ENCODE measurements at regions not wholly inside any gene's neighbourhood (a gene's known extent, or its start where the extent isn't known, plus 50 kb on each side); places are given as distances from the start of the nearest gene placed in this dataset.

GRCh38 chr3:74129611-74130010 is 484.8 kb downstream of the CNTN3 start (continued):
- TF ChIP-seq ZNF281 (CRISPR knock-in tag; IDR thresholded peaks at IDR 0.05) (no peak), ZNF512 (CRISPR knock-in tag; IDR thresholded peaks at IDR 0.05; ENCODE audit: borderline replicate concordance) (no peak), KAT7 (CRISPR knock-in tag; IDR thresholded peaks at IDR 0.05; ENCODE audit: borderline replicate concordance) (no peak), ZNF396 (CRISPR knock-in tag; IDR thresholded peaks at IDR 0.05; ENCODE audit: borderline replicate concordance) (no peak), ZBTB21 (CRISPR knock-in tag; IDR thresholded peaks at IDR 0.05; ENCODE audit: borderline replicate concordance) (no peak), JAZF1 (CRISPR knock-in tag; IDR thresholded peaks at IDR 0.05) (no peak), NR3C1 (CRISPR knock-in tag; conservative IDR thresholded peaks at IDR 0.05; ENCODE audit: low read depth) (no peak), HMGXB4 (CRISPR knock-in tag; IDR thresholded peaks at IDR 0.05) (no peak), USF1 (CRISPR knock-in tag; IDR thresholded peaks at IDR 0.05) (no peak), NFATC4 (CRISPR knock-in tag; IDR thresholded peaks at IDR 0.05) (no peak)

GRCh38 chr3:74129056-74129455 is 485.4 kb downstream of the CNTN3 start:
- H3K4me1 Mint-ChIP-seq = peaks cover 12% of the 10 kb centered on the region
- H3K4me3 Mint-ChIP-seq = no peak overlapping the region
- ChIA-PET CTCF (no interaction called here), POLR2A (no interaction called here)
- DNase-seq (ENCODE audit: low spot score) (no peak), ATAC-seq (no peak)
- peaks cover 24% of the 10 kb centered on the region for H3K9me3 Mint-ChIP-seq
- H3K27me3 Mint-ChIP-seq (ENCODE audit: low read depth) = no peaks in the 10 kb centered on the region
- H3K27ac Mint-ChIP-seq = no peak overlapping the region
- peaks cover 6% of the 10 kb centered on the region; the same call in 1 of the 2 replicates for H3K36me3 Mint-ChIP-seq
- TF ChIP-seq JAZF1 (CRISPR knock-in tag; IDR thresholded peaks at IDR 0.05) (no peak), SMAD3 (CRISPR knock-in tag; IDR thresholded peaks at IDR 0.05; ENCODE audit: borderline replicate concordance) (no peak), TP53 (CRISPR knock-in tag; IDR thresholded peaks at IDR 0.05) (no peak), FOXK1 (CRISPR knock-in tag; IDR thresholded peaks at IDR 0.05) (no peak), SOX15 (CRISPR knock-in tag; IDR thresholded peaks at IDR 0.05) (no peak), ATF6 (CRISPR knock-in tag; IDR thresholded peaks at IDR 0.05) (no peak), MXD4 (CRISPR knock-in tag; IDR thresholded peaks at IDR 0.05; ENCODE audit: borderline replicate concordance) (no peak), ARID4B (CRISPR knock-in tag; IDR thresholded peaks at IDR 0.05; ENCODE audit: borderline replicate concordance) (no peak), ETV6 (CRISPR knock-in tag; IDR thresholded peaks at IDR 0.05) (no peak), ATF1 (CRISPR knock-in tag; IDR thresholded peaks at IDR 0.05) (no peak), E2F1 (CRISPR knock-in tag; IDR thresholded peaks at IDR 0.05) (no peak), ZNF121 (CRISPR knock-in tag; IDR thresholded peaks at IDR 0.05) (no peak), ZNF512 (CRISPR knock-in tag; IDR thresholded peaks at IDR 0.05; ENCODE audit: borderline replicate concordance) (no peak)
